ENCODE measurements at regions not wholly inside any gene's neighbourhood (a gene's known extent, or its start where the extent isn't known, plus 50 kb on each side); places are given as distances from the start of the nearest gene placed in this dataset.

- no peak for DNase-seq
Measured at GRCh38 chr4:89549907-89550306, 242.3 kb upstream of the GPRIN3 start.

GRCh38 chr4:89545315-89545714, 237.7 kb upstream of the GPRIN3 start:
- DNase-seq = no peak

- DNase-seq = no peak
Measured at GRCh38 chr4:89541998-89542397, 234.4 kb upstream of the GPRIN3 start.

- DNase-seq = no peak
Measured at GRCh38 chr4:89539797-89540711, 232.5 kb upstream of the GPRIN3 start.

- DNase-seq = no peak
Measured at GRCh38 chr4:89539374-89539773, 231.8 kb upstream of the GPRIN3 start.

GRCh38 chr4:89538886-89539285, 231.3 kb upstream of the GPRIN3 start:
- DNase-seq = no peak

- no peak for DNase-seq
Measured at GRCh38 chr4:89538171-89538570, 230.6 kb upstream of the GPRIN3 start.

- DNase-seq = no peak
Measured at GRCh38 chr4:89537281-89537680, 229.7 kb upstream of the GPRIN3 start.

- no peak for DNase-seq
Measured at GRCh38 chr4:89535251-89535650, 227.7 kb upstream of the GPRIN3 start.

- no peak for DNase-seq
Measured at GRCh38 chr4:89534356-89534755, 226.8 kb upstream of the GPRIN3 start.

- DNase-seq = no peak
Measured at GRCh38 chr4:89531932-89532640, 224.5 kb upstream of the GPRIN3 start.

- no peak for DNase-seq
Measured at GRCh38 chr4:89528526-89529133, 221.0 kb upstream of the GPRIN3 start.

GRCh38 chr4:89521826-89522225, 214.2 kb upstream of the GPRIN3 start:
- no peak for DNase-seq

GRCh38 chr4:89519771-89520320, 212.2 kb upstream of the GPRIN3 start:
- DNase-seq = no peak

- no peak for DNase-seq
Measured at GRCh38 chr4:89518259-89518658, 210.7 kb upstream of the GPRIN3 start.

GRCh38 chr4:89514811-89515210, 207.2 kb upstream of the GPRIN3 start:
- DNase-seq = no peak

GRCh38 chr4:89511776-89512175, 204.2 kb upstream of the GPRIN3 start:
- no peak for DNase-seq

- DNase-seq = no peak
Measured at GRCh38 chr4:89509708-89510281, 202.2 kb upstream of the GPRIN3 start.

- no peak for DNase-seq
Measured at GRCh38 chr4:89506866-89507491, 199.4 kb upstream of the GPRIN3 start.

GRCh38 chr4:89502581-89502980, 195.0 kb upstream of the GPRIN3 start:
- no peak for DNase-seq

GRCh38 chr4:89497517-89498308, 190.1 kb upstream of the GPRIN3 start:
- DNase-seq = no peak

All from renal pelvis (tissue), 1 donor.